ENCODE measurements at regions not wholly inside any gene's neighbourhood (a gene's known extent, or its start where the extent isn't known, plus 50 kb on each side); places are given as distances from the start of the nearest gene placed in this dataset.

DNA sequence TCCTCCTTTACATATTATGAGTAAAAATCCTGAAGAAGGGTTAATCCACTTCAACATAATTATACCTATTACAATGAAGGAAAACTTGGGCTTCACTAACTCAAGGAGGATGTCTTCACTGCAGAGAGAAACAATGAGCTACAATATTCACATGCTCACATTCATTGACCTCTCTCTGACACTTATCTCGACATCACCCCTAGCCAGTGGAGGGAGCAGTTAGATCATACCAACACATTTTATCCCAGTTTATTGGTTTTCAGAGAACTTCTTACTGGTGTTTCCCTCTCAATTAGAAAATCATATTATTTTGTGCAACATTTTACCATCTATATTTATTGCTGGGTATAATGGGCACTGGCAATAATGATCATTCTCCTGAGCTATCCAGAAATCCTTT lies 646.5 kb downstream of the TENT5A start:
- TF ChIP-seq, protein P1, sequence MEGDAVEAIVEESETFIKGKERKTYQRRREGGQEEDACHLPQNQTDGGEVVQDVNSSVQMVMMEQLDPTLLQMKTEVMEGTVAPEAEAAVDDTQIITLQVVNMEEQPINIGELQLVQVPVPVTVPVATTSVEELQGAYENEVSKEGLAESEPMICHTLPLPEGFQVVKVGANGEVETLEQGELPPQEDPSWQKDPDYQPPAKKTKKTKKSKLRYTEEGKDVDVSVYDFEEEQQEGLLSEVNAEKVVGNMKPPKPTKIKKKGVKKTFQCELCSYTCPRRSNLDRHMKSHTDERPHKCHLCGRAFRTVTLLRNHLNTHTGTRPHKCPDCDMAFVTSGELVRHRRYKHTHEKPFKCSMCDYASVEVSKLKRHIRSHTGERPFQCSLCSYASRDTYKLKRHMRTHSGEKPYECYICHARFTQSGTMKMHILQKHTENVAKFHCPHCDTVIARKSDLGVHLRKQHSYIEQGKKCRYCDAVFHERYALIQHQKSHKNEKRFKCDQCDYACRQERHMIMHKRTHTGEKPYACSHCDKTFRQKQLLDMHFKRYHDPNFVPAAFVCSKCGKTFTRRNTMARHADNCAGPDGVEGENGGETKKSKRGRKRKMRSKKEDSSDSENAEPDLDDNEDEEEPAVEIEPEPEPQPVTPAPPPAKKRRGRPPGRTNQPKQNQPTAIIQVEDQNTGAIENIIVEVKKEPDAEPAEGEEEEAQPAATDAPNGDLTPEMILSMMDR (IDR thresholded peaks at IDR 0.05; ENCODE audit: low read depth, low read length) = peak; percentile 12; the same call in 1 of the 2 replicates
- no peak for TF ChIP-seq EZH2phosphoT487 (IDR thresholded peaks at IDR 0.05; ENCODE audit: low read depth)
